ENCODE measurements at regions not wholly inside any gene's neighbourhood (a gene's known extent, or its start where the extent isn't known, plus 50 kb on each side); places are given as distances from the start of the nearest gene placed in this dataset.

- TF ChIP-seq RAD21 (IDR thresholded peaks at IDR 0.05; ENCODE audit: low read depth) (no peak), YY1 (IDR thresholded peaks at IDR 0.05; ENCODE audit: low read depth) (no peak), EP300 (IDR thresholded peaks at IDR 0.05; ENCODE audit: borderline replicate concordance) (no peak), TAF1 (IDR thresholded peaks at IDR 0.05; ENCODE audit: low read depth) (no peak), NFIC (IDR thresholded peaks at IDR 0.05) (no peak), FOXM1 (IDR thresholded peaks at IDR 0.05; ENCODE audit: borderline replicate concordance, low read depth) (no peak), MAX (IDR thresholded peaks at IDR 0.05) (no peak), TEAD4 (IDR thresholded peaks at IDR 0.05) (no peak), CREB1 (IDR thresholded peaks at IDR 0.05; ENCODE audit: low read depth) (no peak)
- TF ChIP-seq, protein P1, sequence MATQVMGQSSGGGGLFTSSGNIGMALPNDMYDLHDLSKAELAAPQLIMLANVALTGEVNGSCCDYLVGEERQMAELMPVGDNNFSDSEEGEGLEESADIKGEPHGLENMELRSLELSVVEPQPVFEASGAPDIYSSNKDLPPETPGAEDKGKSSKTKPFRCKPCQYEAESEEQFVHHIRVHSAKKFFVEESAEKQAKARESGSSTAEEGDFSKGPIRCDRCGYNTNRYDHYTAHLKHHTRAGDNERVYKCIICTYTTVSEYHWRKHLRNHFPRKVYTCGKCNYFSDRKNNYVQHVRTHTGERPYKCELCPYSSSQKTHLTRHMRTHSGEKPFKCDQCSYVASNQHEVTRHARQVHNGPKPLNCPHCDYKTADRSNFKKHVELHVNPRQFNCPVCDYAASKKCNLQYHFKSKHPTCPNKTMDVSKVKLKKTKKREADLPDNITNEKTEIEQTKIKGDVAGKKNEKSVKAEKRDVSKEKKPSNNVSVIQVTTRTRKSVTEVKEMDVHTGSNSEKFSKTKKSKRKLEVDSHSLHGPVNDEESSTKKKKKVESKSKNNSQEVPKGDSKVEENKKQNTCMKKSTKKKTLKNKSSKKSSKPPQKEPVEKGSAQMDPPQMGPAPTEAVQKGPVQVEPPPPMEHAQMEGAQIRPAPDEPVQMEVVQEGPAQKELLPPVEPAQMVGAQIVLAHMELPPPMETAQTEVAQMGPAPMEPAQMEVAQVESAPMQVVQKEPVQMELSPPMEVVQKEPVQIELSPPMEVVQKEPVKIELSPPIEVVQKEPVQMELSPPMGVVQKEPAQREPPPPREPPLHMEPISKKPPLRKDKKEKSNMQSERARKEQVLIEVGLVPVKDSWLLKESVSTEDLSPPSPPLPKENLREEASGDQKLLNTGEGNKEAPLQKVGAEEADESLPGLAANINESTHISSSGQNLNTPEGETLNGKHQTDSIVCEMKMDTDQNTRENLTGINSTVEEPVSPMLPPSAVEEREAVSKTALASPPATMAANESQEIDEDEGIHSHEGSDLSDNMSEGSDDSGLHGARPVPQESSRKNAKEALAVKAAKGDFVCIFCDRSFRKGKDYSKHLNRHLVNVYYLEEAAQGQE (IDR thresholded peaks at IDR 0.05; ENCODE audit: low read depth), result no peak
Measured at GRCh38 chr10:78438907-78439809, 405.5 kb downstream of the RPS24 start.

Data from Ishikawa (cell line).